Testis (tissue), 2 donors: ENCODE measurements at regions not wholly inside any gene's neighbourhood (a gene's known extent, or its start where the extent isn't known, plus 50 kb on each side); places are given as distances from the start of the nearest gene placed in this dataset.

ENCODE experiments used
- POLR2A ChIP-seq: fragments of 450-650 bp; IDR thresholded peaks from one replicate; pipeline ENCODE4 v1.6.1; 2017; ENCODE audit warnings: antibody characterized with exemption, mild to moderate bottlenecking, moderate library complexity
- TF ChIP-seq, protein P1 (sequence below), 3 experiments: fragments of 450-650 bp in 2 of 3; fragments of 200-600 bp in 1 of 3; sonication (generic) in 1 of 3; IDR thresholded peaks; one replicate each; pipeline ENCODE4 v1.5.1; 2016 to 2019; ENCODE audit warnings: antibody characterized with exemption in 3 of 3, mild to moderate bottlenecking in 2 of 3, moderate library complexity in 1 of 3

DNA sequence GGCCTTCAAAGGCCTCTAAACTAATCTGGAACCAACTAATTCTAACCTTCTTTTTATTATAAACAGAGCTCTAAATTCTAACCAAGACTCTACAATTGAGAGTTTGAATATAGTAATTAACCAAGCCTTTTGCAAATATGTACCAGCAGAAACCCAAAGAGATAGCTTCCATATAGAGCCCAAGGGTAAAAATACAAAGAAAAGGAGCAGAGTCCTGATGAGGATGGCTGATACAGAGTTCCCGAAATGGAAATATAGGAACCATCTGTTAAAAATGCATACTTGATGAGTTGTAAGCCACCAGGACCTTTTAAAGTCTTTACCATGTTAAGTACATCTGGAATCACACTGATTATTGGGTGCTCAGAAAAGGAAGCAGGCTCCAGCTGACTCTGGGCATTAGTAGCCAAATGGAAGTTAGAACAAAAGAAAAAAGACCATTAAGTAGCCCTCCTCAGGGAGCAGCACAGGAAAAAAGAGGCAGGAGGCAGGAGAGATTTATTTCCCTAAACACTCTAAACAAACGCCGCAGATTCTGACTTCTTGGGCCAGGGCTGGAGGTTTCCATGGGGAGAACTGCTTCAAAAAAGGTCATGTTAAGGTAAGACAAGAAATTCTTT, 463.1 kb upstream of the FAT3 start:
- TF ChIP-seq, protein P1, sequence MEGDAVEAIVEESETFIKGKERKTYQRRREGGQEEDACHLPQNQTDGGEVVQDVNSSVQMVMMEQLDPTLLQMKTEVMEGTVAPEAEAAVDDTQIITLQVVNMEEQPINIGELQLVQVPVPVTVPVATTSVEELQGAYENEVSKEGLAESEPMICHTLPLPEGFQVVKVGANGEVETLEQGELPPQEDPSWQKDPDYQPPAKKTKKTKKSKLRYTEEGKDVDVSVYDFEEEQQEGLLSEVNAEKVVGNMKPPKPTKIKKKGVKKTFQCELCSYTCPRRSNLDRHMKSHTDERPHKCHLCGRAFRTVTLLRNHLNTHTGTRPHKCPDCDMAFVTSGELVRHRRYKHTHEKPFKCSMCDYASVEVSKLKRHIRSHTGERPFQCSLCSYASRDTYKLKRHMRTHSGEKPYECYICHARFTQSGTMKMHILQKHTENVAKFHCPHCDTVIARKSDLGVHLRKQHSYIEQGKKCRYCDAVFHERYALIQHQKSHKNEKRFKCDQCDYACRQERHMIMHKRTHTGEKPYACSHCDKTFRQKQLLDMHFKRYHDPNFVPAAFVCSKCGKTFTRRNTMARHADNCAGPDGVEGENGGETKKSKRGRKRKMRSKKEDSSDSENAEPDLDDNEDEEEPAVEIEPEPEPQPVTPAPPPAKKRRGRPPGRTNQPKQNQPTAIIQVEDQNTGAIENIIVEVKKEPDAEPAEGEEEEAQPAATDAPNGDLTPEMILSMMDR (IDR thresholded peaks at IDR 0.05): no peak
- no peak for TF ChIP-seq POLR2A
